Limb (tissue), 2 donors: ENCODE measurements at regions not wholly inside any gene's neighbourhood (a gene's known extent, or its start where the extent isn't known, plus 50 kb on each side); places are given as distances from the start of the nearest gene placed in this dataset.

Source experiments
- DNase-seq, 2 donors: peaks; one replicate each; pipeline ENCODE4 v3.0.0-alpha.2; 2016; ENCODE audit errors: extremely low spot score in 2 of 2

DNA sequence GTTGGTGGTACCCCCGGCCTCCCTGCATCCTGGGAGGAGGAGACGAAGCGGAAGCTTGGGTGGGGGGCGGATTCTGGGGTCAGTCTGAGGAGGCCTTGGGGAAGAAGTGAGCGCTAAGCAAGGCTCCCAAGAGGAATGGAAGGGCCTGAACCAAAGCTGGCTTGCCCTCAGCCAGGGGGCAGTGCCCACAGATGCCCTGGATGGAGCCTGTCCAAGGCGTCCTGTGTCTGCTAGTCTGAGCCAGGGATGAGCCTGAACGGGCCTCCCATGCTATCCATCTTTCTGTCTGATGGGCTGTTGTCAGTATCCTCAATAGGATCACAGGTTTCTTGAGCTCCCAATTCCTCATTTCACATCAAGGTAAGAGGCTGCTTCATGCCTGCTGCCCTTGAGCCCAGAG is 122.3 kb upstream of the LHX1 start:
- DNase-seq: no peak

DNA sequence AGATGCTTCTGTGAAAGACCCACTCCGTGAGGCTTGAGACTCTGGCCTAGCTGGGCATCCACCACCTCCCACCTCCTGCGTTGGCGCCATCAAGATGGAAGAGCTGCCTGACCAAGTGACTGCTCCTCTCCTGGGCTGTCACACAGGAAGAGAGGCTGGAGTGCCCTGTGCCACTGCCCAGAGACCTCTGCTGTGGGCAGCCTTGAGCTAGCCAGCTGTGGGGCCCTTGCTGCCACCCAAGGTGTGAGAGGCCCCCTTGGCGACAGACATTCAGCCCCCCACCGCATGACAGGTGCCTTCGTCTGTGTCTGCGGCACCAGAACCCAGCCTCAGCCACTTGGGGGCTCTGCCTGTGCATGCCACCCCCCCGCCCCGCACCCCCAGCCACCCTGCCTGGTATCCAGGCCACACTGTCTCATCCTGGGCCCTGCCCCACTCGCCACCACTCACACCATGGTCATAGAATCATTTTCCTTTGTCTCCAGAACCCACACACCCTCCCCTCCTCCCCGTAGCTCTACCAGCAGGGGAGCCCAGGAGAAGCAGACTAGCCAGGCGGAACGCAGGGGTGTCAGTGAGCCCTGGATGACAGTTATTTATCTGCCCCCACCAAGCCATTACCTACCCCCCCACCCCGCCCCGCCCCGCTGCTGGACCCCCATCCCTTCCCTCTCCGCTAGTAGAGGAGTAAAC is 120.9 kb upstream of the LHX1 start:
- DNase-seq: no peak

DNA sequence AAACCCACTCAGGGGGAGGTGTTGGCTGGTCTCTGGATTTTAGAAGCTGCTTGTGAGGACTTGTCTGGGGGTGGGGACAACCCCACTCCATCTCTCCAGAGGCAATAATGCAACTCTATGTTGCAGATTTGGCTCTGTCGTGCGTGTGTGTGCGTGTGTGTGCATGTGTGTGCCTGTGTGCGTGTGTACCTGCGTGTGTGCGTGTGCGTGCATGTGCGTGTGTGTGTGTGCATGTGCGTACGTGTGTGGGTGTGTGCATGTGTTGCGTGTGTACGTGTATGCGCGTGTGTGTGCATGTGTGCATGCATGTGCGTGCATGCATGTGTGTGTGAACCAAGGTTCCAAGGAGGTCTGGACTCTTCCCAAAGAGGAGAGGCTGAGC is 120.4 kb upstream of the LHX1 start:
- no peak for DNase-seq

DNA sequence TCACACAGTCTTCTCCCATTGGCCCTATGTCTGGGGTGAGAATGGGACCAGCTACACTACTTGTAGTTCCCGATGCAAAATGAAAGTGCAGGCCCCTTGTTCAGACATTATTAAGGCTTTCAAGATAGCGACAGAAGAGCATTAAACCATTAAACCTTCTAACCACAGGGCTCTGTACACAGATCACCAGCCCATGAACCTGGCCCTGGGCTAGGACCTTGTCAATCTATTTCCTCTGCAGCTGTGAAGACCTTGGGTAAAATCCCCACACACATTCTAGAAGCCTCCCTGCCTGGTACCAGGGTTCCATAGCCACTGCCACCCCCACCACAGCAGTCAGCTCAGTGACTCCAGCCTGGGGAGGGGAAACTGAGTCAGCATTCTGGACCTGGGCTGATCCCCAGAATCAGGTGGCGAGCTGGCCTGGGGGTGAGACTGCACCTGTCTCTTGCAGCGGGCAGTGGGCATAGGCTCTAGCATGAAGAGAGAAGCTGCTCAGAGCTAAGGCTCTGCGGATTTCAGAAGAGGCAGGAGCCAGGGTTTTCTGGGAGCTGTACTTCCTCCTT is 119.7 kb upstream of the LHX1 start:
- no peak for DNase-seq

DNA sequence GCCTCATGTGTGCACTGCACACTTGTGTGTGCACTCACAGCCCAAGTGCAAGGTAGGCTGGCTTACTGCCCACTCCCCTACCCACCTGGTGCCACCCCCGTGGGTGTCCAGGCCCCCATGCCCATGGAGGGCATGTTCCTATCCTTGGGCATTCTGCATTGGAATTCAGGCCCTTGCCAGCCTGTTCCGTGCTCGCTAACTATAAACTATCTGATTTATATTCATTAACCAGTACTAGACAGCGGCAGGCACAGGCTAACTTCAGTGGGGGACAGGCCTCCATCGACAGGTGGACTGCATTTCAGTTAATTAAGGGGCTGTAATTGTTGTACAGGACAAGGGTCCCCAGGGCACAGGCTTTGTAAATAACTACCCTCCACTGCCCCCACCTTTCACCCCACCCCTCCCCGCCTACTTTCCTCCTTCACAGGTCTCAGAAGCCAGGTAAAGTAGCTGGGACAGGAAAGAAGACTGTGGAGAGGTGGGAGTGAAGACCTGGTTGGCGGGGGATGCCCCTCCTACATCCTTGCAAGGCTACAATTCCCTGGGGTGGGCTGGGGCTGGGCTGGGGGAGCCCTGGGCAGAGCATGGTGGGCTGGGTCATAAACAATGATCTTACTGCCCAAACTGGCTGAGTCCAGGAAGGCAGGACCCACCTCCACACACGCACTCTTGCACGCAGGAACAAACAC is 119.0 kb upstream of the LHX1 start:
- DNase-seq: no peak

DNA sequence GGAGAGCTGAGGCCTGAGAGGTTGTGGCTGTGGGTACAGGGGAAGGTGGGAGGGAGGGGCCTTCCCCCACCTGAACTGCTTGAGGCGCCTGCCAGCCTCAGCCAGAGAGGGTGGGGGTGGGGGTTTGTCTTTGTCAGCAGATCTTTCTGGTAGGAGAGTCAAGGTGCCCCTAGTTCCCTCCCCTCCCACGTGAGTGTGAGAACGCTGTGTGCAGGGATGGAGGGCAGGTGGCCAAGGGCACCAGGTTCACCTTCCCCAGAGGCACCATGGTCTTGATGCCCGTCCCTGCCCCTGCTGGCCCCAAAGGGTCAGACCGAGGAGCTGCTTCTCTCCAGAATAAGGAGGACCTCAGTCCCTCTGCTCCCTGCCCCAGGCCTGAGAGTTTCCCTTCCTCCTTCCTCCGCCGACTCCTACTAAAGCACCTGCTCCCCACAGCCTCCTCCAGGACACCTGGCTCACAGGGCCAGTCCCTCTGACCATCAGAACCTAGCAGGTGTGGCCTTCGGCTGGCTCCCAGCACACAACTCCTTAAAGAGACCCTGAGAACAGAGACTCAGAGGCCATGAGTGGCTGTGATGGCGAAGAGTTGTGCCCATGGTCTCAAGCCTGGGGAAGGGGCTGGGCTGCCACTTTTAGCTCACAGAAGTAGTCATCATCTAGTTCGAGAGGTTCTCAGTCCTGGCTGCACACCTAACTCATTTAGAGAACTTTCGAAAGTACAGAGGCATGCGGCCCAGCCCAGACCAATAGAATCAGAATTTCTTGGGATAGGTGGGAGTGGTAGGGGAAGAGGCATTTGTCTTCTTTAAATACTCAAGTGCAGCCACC is 113.2 kb upstream of the LHX1 start:
- DNase-seq: no peak

DNA sequence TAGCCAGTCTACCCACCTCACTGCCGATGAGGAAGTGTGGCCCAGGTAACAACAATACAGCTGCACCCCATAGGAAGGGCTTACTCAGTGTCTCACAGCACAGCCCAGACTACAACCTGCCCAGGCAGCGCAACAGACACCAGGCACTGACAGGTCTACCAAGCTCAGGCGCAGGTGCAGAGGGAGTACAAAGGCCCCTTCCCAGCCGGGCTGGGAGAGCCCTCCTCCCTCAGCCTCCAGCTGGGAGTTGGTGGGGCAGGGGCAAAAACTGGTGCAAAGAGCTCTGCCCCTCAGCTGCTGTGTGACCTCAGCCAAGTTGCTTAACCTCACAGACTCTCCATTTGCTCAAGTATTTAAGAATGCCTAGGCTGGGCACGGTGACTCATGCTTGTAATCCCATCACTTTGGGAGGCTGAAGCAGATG is 112.6 kb upstream of the LHX1 start:
- no peak for DNase-seq

DNA sequence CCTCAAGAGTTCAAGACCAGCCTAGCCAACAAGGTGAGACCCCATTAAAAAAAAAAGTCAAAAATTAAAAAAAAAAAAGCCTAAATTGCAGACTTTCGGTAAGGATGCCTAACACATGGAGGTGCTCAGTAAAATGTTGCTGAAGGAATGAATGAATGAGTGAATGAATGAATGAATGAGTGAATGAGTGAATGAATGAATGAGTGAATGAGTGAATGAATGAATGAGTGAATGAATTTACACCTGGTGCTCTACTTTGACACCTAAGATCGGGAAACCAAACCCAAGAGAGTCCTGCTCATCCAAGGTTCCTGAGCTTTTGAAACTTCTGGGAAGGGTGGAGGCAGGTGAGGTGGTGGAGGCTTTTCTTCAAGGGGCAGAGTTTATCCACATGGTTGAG is 112.2 kb upstream of the LHX1 start:
- no peak for DNase-seq

DNA sequence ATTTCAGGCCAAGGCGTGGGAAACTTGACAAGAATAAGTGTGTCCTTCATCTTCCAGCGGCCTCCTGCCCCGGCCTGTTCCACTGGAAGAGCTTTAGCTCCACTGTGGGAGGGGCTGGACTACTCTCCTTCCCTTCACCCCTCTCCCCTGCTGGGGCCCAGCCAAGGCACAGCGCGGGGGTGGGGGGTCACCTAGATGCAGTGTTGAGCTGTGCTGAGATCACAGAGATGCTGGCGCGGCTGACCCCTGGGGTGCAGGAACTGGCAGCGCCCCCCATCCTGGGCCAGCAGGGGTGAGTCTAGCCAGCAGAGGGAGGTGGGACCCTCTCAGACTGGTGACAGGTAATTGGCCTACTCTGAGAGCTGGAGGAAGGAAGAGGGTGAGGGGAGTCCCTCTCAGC is 111.8 kb upstream of the LHX1 start:
- DNase-seq: no peak

DNA sequence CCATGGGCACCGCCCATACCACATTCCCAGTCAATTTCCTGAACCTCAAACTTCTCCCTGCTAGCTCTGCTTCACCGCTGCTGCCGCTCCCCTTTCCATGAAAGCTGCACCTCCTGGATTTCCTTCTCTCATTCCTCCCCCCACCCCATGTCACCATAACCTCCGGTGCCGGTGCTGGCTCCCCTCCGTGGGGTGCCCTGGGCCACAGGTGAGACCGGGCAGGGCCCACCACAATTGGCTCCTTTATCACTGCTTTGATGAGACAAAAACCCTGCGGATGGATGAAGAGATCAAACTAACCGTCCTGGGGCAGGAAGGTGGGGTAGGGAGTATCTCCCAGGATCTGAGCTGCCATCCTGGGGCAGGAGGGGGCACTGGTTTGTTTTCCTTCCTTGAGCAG is 111.3 kb upstream of the LHX1 start:
- DNase-seq: no peak

DNA sequence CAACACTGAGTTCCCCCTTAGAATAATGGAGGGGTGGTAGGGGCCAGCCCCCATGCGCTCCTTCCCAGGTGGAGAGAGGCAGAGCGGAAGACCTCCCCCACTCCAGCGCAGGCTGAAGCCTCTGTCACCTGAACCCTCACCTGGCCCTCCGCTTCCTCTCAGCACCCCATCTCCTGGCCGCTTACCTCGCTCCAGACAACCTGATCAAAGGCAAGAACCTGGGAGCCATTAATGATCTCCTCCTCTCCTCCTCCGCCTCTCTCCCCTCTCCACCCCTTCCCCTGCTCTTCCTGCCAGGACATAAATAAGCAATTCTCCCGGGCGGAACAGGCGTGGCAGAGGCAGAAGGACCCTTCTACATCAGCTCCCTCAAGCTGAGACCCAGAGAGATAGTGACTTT is 110.2 kb upstream of the LHX1 start:
- no peak for DNase-seq

DNA sequence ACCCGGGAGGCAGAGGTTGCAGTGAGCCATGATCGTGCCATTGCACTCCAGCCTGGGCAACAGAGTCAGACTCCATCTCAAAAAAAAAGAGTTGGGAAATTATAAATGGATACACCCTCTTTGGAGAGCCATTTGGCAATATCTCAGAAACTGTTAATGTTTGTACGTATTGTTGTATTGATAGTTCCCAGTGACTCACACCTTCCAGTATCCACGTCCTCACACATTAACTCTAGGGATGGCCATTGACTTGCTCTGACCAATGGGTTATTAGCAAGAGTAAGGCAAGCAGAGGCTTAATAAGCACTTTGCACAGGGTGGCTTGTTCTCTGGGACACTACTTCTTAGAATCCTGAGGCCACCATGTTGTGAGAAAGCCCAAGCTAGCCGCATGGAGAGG is 107.6 kb upstream of the LHX1 start:
- no peak for DNase-seq

DNA sequence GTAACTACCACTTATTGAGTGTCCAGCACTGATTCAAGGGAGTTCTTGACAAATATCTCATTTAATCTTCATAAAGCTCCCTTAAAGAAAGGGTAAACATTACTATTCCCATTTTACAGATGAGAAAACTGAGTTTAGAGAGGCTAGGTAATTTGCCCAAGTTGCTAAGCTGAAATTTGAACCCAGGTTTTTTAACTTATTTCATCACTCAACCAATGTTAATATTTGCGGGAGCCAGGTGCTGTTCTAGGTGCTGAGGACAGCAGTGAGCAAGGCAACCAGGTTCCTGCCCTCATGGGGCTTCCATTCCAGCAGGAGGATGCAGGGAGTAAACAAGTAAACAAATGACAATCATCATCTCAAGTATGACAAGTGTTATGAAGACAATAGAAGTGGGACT is 104.0 kb upstream of the LHX1 start:
- no peak for DNase-seq

DNA sequence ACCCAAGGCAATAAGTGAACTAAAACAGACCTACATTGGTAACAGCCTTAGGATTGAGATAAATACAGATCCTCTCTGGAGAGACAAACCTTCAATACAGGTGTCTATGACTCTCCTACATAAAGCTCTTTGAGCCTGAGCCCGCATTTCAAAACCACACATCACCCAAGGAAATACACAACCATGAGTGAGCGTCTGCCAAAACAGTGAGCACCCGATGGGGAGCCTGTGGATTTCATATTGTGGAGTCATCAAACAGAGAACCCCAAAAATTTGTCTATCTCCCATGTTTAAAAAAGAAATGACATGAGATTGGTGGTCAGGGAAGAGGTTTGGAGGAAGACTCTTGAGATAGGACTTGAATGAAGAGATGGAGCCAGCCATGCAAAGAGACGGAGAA is 102.2 kb upstream of the LHX1 start:
- DNase-seq: no peak

DNA sequence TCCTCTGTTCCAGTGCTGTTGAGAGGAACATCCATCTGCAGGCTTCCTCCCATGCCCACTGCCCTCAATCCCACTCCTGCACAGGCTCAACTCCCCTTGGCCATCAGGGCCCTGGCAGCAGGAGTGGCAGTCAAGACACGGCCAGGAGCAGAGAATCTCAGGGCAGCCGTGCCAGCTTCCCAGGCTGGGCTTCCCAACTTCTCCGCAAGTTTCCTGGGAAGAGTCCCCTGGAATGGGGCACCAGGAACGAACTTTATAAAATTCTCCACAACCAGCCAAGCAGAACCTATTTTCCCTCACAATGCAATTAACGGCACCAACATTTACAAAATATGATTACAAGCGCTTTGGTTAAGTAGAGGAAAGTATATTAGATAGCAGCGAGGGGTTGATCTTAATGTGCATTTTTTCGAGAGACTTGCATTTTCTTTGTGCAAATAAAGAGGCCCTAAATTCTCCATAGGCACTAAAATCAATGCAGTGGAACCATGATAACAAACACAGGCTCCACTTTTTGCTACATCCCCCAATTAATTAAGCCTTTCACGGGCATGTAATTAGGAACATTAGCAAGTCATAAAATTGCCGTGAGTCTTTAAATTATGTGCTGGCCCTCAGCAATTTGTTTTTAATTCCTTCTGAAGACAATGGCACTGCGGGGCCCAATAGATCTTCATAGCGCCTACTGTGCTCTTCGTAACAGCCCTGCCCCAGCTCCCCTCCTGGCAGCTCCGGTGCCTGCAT is 99.9 kb upstream of the LHX1 start:
- no peak for DNase-seq

DNA sequence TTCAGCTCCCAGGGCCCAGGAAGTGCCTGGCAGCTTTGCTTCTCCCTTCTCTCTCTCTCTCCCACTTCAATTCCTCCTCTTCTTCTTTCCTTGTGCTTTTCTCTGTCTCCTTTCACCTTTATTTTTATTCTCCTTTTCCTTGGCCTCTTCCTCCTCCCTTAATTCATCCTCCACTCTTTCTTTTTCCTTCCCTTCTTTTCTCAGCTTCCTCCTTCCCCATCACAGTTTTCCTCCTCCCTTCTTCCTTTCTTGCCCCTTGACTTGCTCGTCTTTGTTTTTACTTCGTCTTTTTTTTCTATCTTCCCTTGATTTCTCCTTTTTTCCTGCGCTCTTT is 99.4 kb upstream of the LHX1 start:
- DNase-seq: no peak

DNA sequence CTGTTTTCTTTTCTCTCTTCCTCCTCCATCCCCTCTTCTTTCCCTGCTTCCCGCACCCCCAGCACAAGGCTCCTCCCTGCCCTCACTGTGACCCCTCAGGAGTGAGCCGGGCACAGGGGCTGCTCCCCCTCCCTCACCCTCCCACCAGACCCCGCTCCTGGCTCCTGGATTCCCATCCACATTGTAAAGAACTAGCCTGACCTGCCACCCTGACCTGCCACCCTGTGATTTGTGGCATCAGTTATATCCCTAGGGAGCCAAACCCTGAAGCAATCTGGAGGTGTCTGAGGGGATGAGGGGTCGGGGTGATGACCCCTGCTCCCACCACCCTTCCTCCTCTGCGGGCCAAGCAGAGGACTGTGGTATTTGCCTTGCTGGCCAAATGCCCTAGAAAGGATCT is 98.0 kb upstream of the LHX1 start:
- DNase-seq: no peak

DNA sequence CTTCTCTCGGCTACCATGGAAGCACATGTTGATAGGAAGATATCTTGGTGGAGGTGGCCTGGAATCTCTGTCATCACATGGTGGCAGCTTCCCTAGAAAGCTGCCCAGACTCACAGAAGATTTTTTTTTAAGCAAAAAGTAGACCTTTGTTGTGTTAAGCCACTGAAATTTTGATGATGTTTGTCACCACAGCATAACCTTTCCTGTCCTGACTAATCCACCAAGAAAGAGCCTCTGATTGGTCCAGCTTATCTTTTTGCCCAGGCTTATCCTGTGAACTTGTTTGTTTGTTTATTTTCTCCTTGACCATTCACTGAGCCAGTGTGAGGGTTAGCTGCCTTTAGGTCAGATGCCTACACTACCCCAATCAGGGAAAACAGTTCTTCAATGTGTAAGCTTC is 96.5 kb upstream of the LHX1 start:
- no peak for DNase-seq

DNA sequence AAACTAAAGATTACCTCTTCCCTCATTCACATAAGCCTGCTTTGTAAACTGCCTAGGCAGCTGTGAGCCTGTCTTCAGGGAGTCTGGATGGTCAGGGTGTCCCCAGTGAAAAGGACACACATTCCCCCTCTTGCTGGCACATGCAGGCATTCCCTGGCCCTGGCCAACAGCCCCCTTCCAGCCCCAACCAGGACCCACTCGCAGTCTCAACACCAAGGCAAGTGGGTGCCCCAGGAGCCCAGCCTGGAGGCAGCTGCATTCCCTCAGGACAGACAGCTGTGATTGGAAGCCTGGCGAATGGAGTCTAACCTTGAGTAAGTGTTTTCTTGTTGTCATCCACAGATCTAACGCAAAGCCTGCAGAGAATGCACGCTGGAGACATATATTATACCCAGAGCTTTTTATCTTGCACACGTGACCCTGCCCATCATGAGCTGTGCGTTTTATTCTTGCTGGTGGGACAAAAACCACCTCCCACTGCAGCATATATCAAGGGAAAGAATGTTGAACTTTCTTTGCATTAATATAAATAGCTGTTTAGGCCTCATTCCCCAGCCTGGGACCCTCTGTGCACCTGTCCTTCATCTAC is 95.0 kb upstream of the LHX1 start:
- DNase-seq: no peak

DNA sequence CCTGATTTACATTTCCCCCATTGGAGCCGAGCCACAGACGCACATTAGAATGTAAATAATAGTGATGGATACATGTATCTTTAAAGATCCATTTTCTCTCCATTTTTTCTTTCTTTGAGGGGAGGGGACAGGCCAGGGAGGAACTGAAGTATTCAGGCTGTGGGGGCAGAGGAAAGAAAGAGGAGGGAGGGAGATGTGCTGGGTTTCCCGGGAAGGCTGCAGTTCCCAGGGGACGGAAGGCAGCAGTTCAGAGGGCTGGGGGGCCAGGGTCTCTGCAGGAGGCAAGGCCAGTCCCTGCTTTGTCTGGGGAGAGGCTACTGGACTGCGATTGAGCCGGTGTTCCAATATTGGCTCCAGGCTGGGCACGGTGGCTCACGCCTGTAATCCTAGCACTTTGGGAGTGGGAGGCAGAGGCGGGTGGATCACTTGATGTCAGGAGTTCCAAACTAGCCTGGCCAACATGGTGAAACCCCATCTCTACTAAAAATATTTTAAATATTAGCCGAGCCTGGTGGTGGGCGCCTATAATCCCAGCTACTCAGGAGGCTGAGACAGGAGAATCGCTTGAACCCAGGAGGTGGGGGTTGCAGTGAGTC is 94.2 kb upstream of the LHX1 start:
- DNase-seq: no peak

DNA sequence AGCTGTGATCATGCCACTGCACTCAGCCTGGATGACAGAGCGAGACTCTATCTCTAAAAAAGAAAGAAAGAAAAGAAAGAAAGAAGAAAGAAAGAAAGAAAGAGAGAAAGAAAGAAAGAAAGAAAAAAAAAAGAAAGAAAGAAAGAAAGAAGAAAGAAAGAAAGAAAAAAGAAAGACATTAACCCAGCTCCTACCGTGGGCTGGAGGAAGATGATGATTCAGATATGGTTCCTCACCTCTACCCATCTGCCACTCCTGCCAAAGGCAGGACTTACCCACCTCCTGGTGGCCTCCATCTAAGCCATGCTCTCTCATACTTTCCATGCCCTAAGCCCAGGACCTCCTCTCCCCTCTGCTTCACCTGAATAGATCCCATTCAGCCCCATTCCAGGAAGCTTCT is 93.3 kb upstream of the LHX1 start:
- DNase-seq: no peak
